ENCODE measurements at regions not wholly inside any gene's neighbourhood (a gene's known extent, or its start where the extent isn't known, plus 50 kb on each side); places are given as distances from the start of the nearest gene placed in this dataset.

GRCh38 chr2:240340361-240340761 is 95.1 kb upstream of the GPC1 start:
- H3K27ac ChIP-seq (ENCODE audit: low read length): no peak overlapping the region

GRCh38 chr2:240341064-240341463 is 94.4 kb upstream of the GPC1 start:
- no peaks in the 10 kb centered on the region for H3K4me1 ChIP-seq (ENCODE audit: insufficient read depth, low read length)
- H3K27me3 ChIP-seq (ENCODE audit: insufficient read depth, low read length, poor library complexity): no peaks in the 10 kb centered on the region
- no peak overlapping the region for H3K27ac ChIP-seq (ENCODE audit: low read length)
- TF ChIP-seq CTCF (IDR thresholded peaks at IDR 0.05; ENCODE audit: borderline replicate concordance, extremely low read depth, low read length, poor library complexity, severe bottlenecking) (no peak), EZH2 (IDR thresholded peaks at IDR 0.05; ENCODE audit: borderline replicate concordance, low read depth, low read length, severe bottlenecking) (no peak)
- ATAC-seq (ENCODE audit: insufficient read depth, low read depth): no peak
- H4K20me1 ChIP-seq (ENCODE audit: insufficient read depth, low read length): no peaks in the 10 kb centered on the region
- no peaks in the 10 kb centered on the region for H3K79me2 ChIP-seq (ENCODE audit: insufficient read depth, low read length)
- no peak overlapping the region for H3K9ac ChIP-seq (ENCODE audit: low read depth, low read length)
- H3K36me3 ChIP-seq (ENCODE audit: insufficient read depth, low read length): no peaks in the 10 kb centered on the region
- no peak overlapping the region for H2AFZ ChIP-seq (ENCODE audit: low read depth, low read length)
- no peaks in the 10 kb centered on the region for H3K9me3 ChIP-seq (ENCODE audit: insufficient read depth, low read length, severe bottlenecking)
- no peak for DNase-seq
- H3K4me3 ChIP-seq (ENCODE audit: low read depth in 1 of 2, low read length in 2 of 2): no peak overlapping the region
- H3K4me2 ChIP-seq (ENCODE audit: insufficient read depth, low read length): no peak overlapping the region

More at GRCh38 chr2:240340361-240340761, 95.1 kb upstream of the GPC1 start:
- Histone ChIP-seq H3K36me3 (ENCODE audit: insufficient read depth, low read length) (no peaks in the 10 kb centered on the region), H3K4me3 (ENCODE audit: low read depth in 1 of 2, low read length in 2 of 2) (no peak overlapping the region), H3K9ac (ENCODE audit: low read depth, low read length) (no peak overlapping the region), H3K79me2 (ENCODE audit: insufficient read depth, low read length) (no peaks in the 10 kb centered on the region), H3K9me3 (ENCODE audit: insufficient read depth, low read length, severe bottlenecking) (no peaks in the 10 kb centered on the region), H3K4me1 (ENCODE audit: insufficient read depth, low read length) (no peaks in the 10 kb centered on the region), H2AFZ (ENCODE audit: low read depth, low read length) (no peak overlapping the region), H4K20me1 (ENCODE audit: insufficient read depth, low read length) (no peaks in the 10 kb centered on the region), H3K27me3 (ENCODE audit: insufficient read depth, low read length, poor library complexity) (no peaks in the 10 kb centered on the region), H3K4me2 (ENCODE audit: insufficient read depth, low read length) (no peak overlapping the region)
- TF ChIP-seq EZH2 (IDR thresholded peaks at IDR 0.05; ENCODE audit: borderline replicate concordance, low read depth, low read length, severe bottlenecking) (no peak), CTCF (IDR thresholded peaks at IDR 0.05; ENCODE audit: borderline replicate concordance, extremely low read depth, low read length, poor library complexity, severe bottlenecking) (no peak)
- no peak for DNase-seq
- ATAC-seq (ENCODE audit: insufficient read depth, low read depth): no peak

- no peaks in the 10 kb centered on the region for H3K4me1 ChIP-seq (ENCODE audit: insufficient read depth, low read length)
- H4K20me1 ChIP-seq (ENCODE audit: insufficient read depth, low read length): no peaks in the 10 kb centered on the region
- no peak for ATAC-seq (ENCODE audit: insufficient read depth, low read depth)
- H3K9me3 ChIP-seq (ENCODE audit: insufficient read depth, low read length, severe bottlenecking): no peaks in the 10 kb centered on the region
- H2AFZ ChIP-seq (ENCODE audit: low read depth, low read length): no peak overlapping the region
- no peak for DNase-seq
- no peaks in the 10 kb centered on the region for H3K79me2 ChIP-seq (ENCODE audit: insufficient read depth, low read length)
- no peak overlapping the region for H3K9ac ChIP-seq (ENCODE audit: low read depth, low read length)
- no peak overlapping the region for H3K27ac ChIP-seq (ENCODE audit: low read length)
- no peak overlapping the region for H3K4me3 ChIP-seq (ENCODE audit: low read depth in 1 of 2, low read length in 2 of 2)
- no peak overlapping the region for H3K4me2 ChIP-seq (ENCODE audit: insufficient read depth, low read length)
- H3K36me3 ChIP-seq (ENCODE audit: insufficient read depth, low read length): no peaks in the 10 kb centered on the region
- no peaks in the 10 kb centered on the region for H3K27me3 ChIP-seq (ENCODE audit: insufficient read depth, low read length, poor library complexity)
- no peak for TF ChIP-seq EZH2 (IDR thresholded peaks at IDR 0.05; ENCODE audit: borderline replicate concordance, low read depth, low read length, severe bottlenecking)
- no peak for TF ChIP-seq CTCF (IDR thresholded peaks at IDR 0.05; ENCODE audit: borderline replicate concordance, extremely low read depth, low read length, poor library complexity, severe bottlenecking)
Observed at GRCh38 chr2:240343548-240343947, 91.9 kb upstream of the GPC1 start.

- no peak overlapping the region for H3K9ac ChIP-seq (ENCODE audit: low read depth, low read length)
Observed at GRCh38 chr2:240344904-240345303, 90.6 kb upstream of the GPC1 start.

More at GRCh38 chr2:240344904-240345303, 90.6 kb upstream of the GPC1 start:
- Histone ChIP-seq H3K9me3 (ENCODE audit: insufficient read depth, low read length, severe bottlenecking) (no peaks in the 10 kb centered on the region), H3K36me3 (ENCODE audit: insufficient read depth, low read length) (no peaks in the 10 kb centered on the region), H3K79me2 (ENCODE audit: insufficient read depth, low read length) (no peaks in the 10 kb centered on the region), H3K27me3 (ENCODE audit: insufficient read depth, low read length, poor library complexity) (no peaks in the 10 kb centered on the region), H3K4me1 (ENCODE audit: insufficient read depth, low read length) (no peaks in the 10 kb centered on the region), H3K4me2 (ENCODE audit: insufficient read depth, low read length) (no peak overlapping the region), H3K27ac (ENCODE audit: low read length) (no peak overlapping the region), H2AFZ (ENCODE audit: low read depth, low read length) (no peak overlapping the region), H3K4me3 (ENCODE audit: low read depth in 1 of 2, low read length in 2 of 2) (no peak overlapping the region), H4K20me1 (ENCODE audit: insufficient read depth, low read length) (no peaks in the 10 kb centered on the region)
- DNase-seq: no peak
- TF ChIP-seq EZH2 (IDR thresholded peaks at IDR 0.05; ENCODE audit: borderline replicate concordance, low read depth, low read length, severe bottlenecking) (no peak), CTCF (IDR thresholded peaks at IDR 0.05; ENCODE audit: borderline replicate concordance, extremely low read depth, low read length, poor library complexity, severe bottlenecking) (no peak)
- no peak for ATAC-seq (ENCODE audit: insufficient read depth, low read depth)
